Activated CD4-positive, alpha-beta memory T cell treated with anti-CD3 and anti-CD28 coated beads, Interleukin-2, amount 10 ng/mL, durations not matched to agents 7 days and 5 days (primary cell): ENCODE measurements at regions not wholly inside any gene's neighbourhood (a gene's known extent, or its start where the extent isn't known, plus 50 kb on each side); places are given as distances from the start of the nearest gene placed in this dataset.
"Not testable (repeated sequence)": the region's sequence is repeated elsewhere in the genome, so short reads cannot be mapped to it uniquely, and the experiment has no call there.

Source experiments
- CTCF ChIA-PET: fragments of 350-600 bp; sonication (Branson Sonifier 250); formaldehyde crosslinking; loops from one replicate; lab custom pipeline; 2021; ENCODE audit warnings: antibody characterized with exemption, inconsistent platforms; lab: Charles Lee
- POLR2A ChIA-PET: fragments of 350-600 bp; sonication (Branson Sonifier 250); formaldehyde crosslinking; loops from one replicate; lab custom pipeline; 2021; ENCODE audit warnings: antibody characterized with exemption; lab: Charles Lee
- DNase-seq: peaks from one replicate; pipeline ENCODE4 v3.0.0-alpha.2; 2020
- H3K27ac Mint-ChIP-seq: one replicate; pipeline ENCODE4 v1.8.0; 2021; ENCODE audit warnings: mild to moderate bottlenecking, mixed read lengths
- H3K27me3 Mint-ChIP-seq: one replicate; pipeline ENCODE4 v1.8.0; 2021; ENCODE audit warnings: mixed read lengths
- H3K36me3 Mint-ChIP-seq: one replicate; pipeline ENCODE4 v1.8.0; 2021; ENCODE audit warnings: low read depth, mixed read lengths
- H3K4me1 Mint-ChIP-seq: one replicate; pipeline ENCODE4 v1.8.0; 2021; ENCODE audit warnings: mixed read lengths
- H3K4me3 Mint-ChIP-seq: one replicate; pipeline ENCODE4 v1.8.0; 2021; ENCODE audit warnings: mild to moderate bottlenecking, mixed read lengths
- H3K9me3 Mint-ChIP-seq: one replicate; pipeline ENCODE4 v1.8.0; 2021; ENCODE audit warnings: mixed read lengths

DNA sequence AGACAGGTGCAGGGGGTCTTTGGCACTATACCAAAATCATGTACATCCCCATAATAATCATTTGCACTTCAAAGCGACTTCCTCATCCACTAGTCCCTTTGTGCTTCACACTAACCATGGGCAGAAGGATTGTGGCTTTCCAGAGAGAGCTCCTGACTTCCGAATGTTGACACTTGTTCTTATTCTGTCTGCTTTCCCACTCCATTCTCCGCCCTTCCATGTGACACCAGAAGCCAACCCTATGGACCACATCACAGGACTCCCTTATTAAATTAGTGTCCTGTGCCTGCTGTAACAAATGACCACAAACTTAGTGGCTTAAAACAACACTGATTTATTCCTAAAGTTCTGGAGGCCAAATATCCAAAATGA lies 91.6 kb downstream of the CMC2 start:
- DNase-seq, result no peak
- no peaks in the 10 kb centered on the region for H3K36me3 Mint-ChIP-seq
- H3K27ac Mint-ChIP-seq, result no peak overlapping the region
- H3K27me3 Mint-ChIP-seq, result peaks cover 19% of the 10 kb centered on the region
- peaks cover 5% of the 10 kb centered on the region for H3K9me3 Mint-ChIP-seq
- ChIA-PET POLR2A (no interaction called here), CTCF (no interaction called here)
- peaks cover 4% of the 10 kb centered on the region for H3K4me1 Mint-ChIP-seq
- H3K4me3 Mint-ChIP-seq, result no peak overlapping the region

DNA sequence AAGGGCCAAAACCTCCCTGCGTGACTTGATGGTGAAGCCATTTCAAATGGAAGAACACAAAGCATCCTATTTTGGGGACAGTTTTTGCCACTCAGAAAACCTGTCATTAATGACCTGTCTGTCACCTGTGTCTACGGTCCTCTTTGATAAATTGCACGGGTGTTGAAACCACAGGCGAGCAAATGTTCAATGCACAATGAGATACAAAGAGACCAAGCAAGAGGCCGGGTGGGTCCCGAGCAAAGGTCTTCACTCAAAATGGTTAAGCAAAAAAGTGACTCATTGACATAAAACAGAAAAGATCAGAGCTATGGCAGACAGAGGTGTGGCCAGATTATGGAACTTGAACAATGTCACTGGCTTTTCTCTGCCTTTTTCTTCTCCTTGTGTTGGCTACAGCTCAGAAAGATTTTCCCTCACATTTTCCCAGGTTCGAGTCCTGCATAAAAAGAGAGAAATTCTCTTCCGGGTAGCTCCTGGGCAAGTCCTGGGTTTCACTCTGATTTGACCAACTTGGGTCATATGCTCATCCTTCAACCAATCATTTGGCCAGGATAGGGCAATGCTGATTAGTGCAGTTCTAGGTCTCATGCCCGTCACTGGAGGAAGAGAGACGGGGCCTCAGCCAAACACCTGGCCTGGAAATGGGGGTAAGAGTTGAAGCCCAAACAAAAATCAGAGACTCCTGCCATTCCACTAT lies 92.2 kb downstream of the CMC2 start:
- Mint-ChIP-seq H3K27ac (no peak overlapping the region), H3K9me3 (peaks cover 5% of the 10 kb centered on the region), H3K36me3 (no peaks in the 10 kb centered on the region), H3K27me3 (peaks cover 15% of the 10 kb centered on the region), H3K4me3 (no peak overlapping the region), H3K4me1 (peaks cover 4% of the 10 kb centered on the region)
- DNase-seq, result no peak
- CTCF ChIA-PET, result no interaction called here
- POLR2A ChIA-PET, result no interaction called here

- Mint-ChIP-seq H3K4me3 (no peak overlapping the region), H3K27me3 (peaks cover 5% of the 10 kb centered on the region), H3K27ac (no peak overlapping the region), H3K9me3 (peaks cover 5% of the 10 kb centered on the region), H3K36me3 (no peaks in the 10 kb centered on the region), H3K4me1 (peaks cover 4% of the 10 kb centered on the region)
- DNase-seq, result no peak
- CTCF ChIA-PET, result no interaction called here
- POLR2A ChIA-PET, result no interaction called here
Measured at GRCh38 chr16:80913397-80913796, 93.3 kb downstream of the CMC2 start.

GRCh38 chr16:80912651-80913050 lies 94.0 kb downstream of the CMC2 start:
- no peak for DNase-seq
- no peak overlapping the region for H3K4me3 Mint-ChIP-seq
- no peaks in the 10 kb centered on the region for H3K36me3 Mint-ChIP-seq
- H3K4me1 Mint-ChIP-seq, result peaks cover 4% of the 10 kb centered on the region
- peaks cover 5% of the 10 kb centered on the region for H3K9me3 Mint-ChIP-seq
- H3K27me3 Mint-ChIP-seq, result peaks cover 3% of the 10 kb centered on the region
- H3K27ac Mint-ChIP-seq, result no peak overlapping the region
- POLR2A ChIA-PET, result no interaction called here
- CTCF ChIA-PET, result no interaction called here

DNA sequence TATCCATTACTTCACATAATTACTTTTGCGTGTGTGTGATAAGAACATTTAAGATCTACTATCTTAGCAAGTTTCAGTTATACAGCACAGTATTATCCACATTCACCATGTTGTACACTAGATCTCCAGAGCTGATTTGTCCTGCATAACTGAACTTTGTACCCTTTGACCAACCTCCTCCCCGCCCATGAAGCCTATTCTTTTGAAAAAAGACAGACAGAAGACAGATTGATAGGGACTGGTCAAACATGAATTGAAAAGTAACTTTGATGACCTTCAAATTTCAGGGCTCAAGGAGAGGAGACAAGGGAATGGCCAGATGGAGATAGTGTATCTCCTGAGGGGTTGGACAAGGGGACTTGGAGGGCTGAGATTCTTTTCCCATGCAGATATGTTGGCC lies 96.3 kb downstream of the CMC2 start:
- no peak overlapping the region for H3K4me3 Mint-ChIP-seq
- peaks cover 5% of the 10 kb centered on the region for H3K9me3 Mint-ChIP-seq
- no peaks in the 10 kb centered on the region for H3K36me3 Mint-ChIP-seq
- H3K27ac Mint-ChIP-seq, result no peak overlapping the region
- ChIA-PET POLR2A (no interaction called here), CTCF (no interaction called here)
- peaks cover 3% of the 10 kb centered on the region for H3K27me3 Mint-ChIP-seq
- DNase-seq, result no peak
- H3K4me1 Mint-ChIP-seq, result no peaks in the 10 kb centered on the region

DNA sequence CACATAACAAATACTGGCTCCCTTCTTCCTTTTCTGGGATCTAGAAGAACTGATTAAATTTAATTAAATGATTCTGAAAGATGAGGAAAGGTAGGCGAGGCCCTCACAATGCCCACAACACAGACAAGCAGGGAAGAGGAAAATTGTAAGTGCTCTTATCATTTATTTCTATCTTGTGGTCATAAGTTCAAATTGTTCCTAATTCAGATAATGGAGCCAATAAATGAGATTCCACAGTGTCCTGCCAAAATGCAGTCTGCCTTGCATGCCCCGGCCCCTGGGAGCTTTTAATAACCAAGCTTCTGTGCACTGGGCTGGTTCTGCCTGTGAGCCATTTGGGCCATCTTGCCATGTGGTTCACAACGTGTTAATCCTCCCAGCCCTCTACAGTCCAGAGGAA lies 97.0 kb downstream of the CMC2 start:
- CTCF ChIA-PET, result no interaction called here
- POLR2A ChIA-PET, result no interaction called here
- peaks cover 3% of the 10 kb centered on the region for H3K27me3 Mint-ChIP-seq
- H3K27ac Mint-ChIP-seq, result no peak overlapping the region
- no peaks in the 10 kb centered on the region for H3K4me1 Mint-ChIP-seq
- DNase-seq, result no peak
- H3K36me3 Mint-ChIP-seq, result no peaks in the 10 kb centered on the region
- H3K9me3 Mint-ChIP-seq, result peaks cover 3% of the 10 kb centered on the region
- no peak overlapping the region for H3K4me3 Mint-ChIP-seq

- H3K27ac Mint-ChIP-seq, H3K27me3 Mint-ChIP-seq, H3K4me3 Mint-ChIP-seq, POLR2A ChIA-PET, H3K36me3 Mint-ChIP-seq, H3K4me1 Mint-ChIP-seq, DNase-seq, H3K9me3 Mint-ChIP-seq, CTCF ChIA-PET: not testable (repeated sequence)
Measured at GRCh38 chr16:80906169-80906568, 100.5 kb downstream of the CMC2 start.

- DNase-seq, result no peak
- CTCF ChIA-PET, result no interaction called here
- Mint-ChIP-seq H3K27ac (no peak overlapping the region), H3K4me1 (no peaks in the 10 kb centered on the region), H3K9me3 (no peaks in the 10 kb centered on the region), H3K27me3 (no peaks in the 10 kb centered on the region), H3K36me3 (no peaks in the 10 kb centered on the region), H3K4me3 (no peak overlapping the region)
- POLR2A ChIA-PET, result no interaction called here
Measured at GRCh38 chr16:80903616-80904015, 99.2 kb upstream of the CDYL2 start.

GRCh38 chr16:80902306-80903110 lies 98.1 kb upstream of the CDYL2 start:
- ChIA-PET POLR2A (no interaction called here), CTCF (no interaction called here)
- no peaks in the 10 kb centered on the region for H3K4me1 Mint-ChIP-seq
- H3K27me3 Mint-ChIP-seq, result no peaks in the 10 kb centered on the region
- H3K4me3 Mint-ChIP-seq, result no peak overlapping the region
- no peaks in the 10 kb centered on the region for H3K36me3 Mint-ChIP-seq
- no peaks in the 10 kb centered on the region for H3K9me3 Mint-ChIP-seq
- no peak overlapping the region for H3K27ac Mint-ChIP-seq
- no peak for DNase-seq

GRCh38 chr16:80900593-80900954 lies 96.2 kb upstream of the CDYL2 start:
- H3K4me3 Mint-ChIP-seq, result no peak overlapping the region
- POLR2A ChIA-PET, result no interaction called here
- H3K27ac Mint-ChIP-seq, result no peak overlapping the region
- CTCF ChIA-PET, result no interaction called here
- DNase-seq, result no peak
- H3K9me3 Mint-ChIP-seq, result no peaks in the 10 kb centered on the region
- no peaks in the 10 kb centered on the region for H3K36me3 Mint-ChIP-seq
- H3K27me3 Mint-ChIP-seq, result no peaks in the 10 kb centered on the region
- H3K4me1 Mint-ChIP-seq, result no peaks in the 10 kb centered on the region

- DNase-seq, result no peak
- CTCF ChIA-PET, result no interaction called here
- H3K27ac Mint-ChIP-seq, result no peak overlapping the region
- H3K9me3 Mint-ChIP-seq, result no peaks in the 10 kb centered on the region
- no peaks in the 10 kb centered on the region for H3K4me1 Mint-ChIP-seq
- H3K27me3 Mint-ChIP-seq, result no peaks in the 10 kb centered on the region
- H3K36me3 Mint-ChIP-seq, result no peaks in the 10 kb centered on the region
- POLR2A ChIA-PET, result no interaction called here
- no peak overlapping the region for H3K4me3 Mint-ChIP-seq
Measured at GRCh38 chr16:80899809-80900592, 95.6 kb upstream of the CDYL2 start.

- Mint-ChIP-seq H3K27me3 (peaks cover 2% of the 10 kb centered on the region), H3K9me3 (no peaks in the 10 kb centered on the region), H3K27ac (no peak overlapping the region), H3K36me3 (no peaks in the 10 kb centered on the region), H3K4me1 (no peaks in the 10 kb centered on the region), H3K4me3 (no peak overlapping the region)
- DNase-seq, result no peak
- ChIA-PET CTCF (no interaction called here), POLR2A (no interaction called here)
Measured at GRCh38 chr16:80896776-80897175, 92.4 kb upstream of the CDYL2 start.

DNA sequence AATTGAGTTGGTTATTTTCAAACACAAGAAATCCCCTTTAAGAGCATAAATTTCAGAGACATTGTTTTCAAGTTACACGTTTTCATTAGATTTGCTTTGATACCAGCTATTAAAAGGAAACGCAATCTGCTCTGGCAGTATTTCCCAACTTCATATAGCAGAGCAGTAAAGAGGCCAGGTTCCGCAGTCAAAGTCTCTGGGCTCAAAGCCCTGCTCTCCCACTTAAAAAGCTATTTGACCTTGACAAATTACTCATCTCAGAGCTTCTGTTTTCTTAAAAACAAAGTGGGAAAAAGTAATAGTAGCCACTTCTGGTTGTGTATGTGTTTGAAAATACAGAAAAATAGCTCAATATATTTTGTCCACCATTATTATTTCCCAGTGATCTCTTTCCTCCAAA lies 89.7 kb upstream of the CDYL2 start:
- no peak for DNase-seq
- Mint-ChIP-seq H3K9me3 (no peaks in the 10 kb centered on the region), H3K36me3 (no peaks in the 10 kb centered on the region), H3K27ac (no peak overlapping the region), H3K27me3 (peaks cover 6% of the 10 kb centered on the region), H3K4me1 (no peaks in the 10 kb centered on the region), H3K4me3 (no peak overlapping the region)
- ChIA-PET POLR2A (no interaction called here), CTCF (no interaction called here)
